HG03442 (cell line): ENCODE measurements at regions not wholly inside any gene's neighbourhood (a gene's known extent, or its start where the extent isn't known, plus 50 kb on each side); places are given as distances from the start of the nearest gene placed in this dataset.

Experiments used
- ATAC-seq: cut with Tn5 transposase; IDR thresholded peaks from one replicate; pipeline ENCODE4 v1.9.1; 2021; ENCODE audit warnings: mild to moderate bottlenecking, moderate library complexity; ENCODE audit not compliant: unreplicated experiment

DNA sequence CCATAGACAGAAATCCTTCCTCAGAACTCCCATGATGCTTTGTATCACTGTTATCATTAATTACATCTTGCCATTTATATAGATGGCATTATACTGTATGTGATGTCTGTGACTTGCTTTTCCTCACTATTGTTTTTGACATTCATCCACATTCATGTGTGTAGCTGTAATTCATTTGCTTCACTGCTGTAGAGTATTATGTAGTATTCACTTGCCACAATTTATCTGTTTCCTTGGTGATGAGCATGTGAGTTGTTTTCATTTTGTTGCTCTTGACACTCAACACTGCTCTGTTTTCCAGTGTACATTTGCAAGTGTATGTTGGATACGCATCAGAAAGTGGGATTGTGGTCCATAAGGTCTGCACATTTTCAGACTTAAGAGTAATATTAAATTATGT is 328.6 kb upstream of the C11orf87 start:
- no peak for ATAC-seq

DNA sequence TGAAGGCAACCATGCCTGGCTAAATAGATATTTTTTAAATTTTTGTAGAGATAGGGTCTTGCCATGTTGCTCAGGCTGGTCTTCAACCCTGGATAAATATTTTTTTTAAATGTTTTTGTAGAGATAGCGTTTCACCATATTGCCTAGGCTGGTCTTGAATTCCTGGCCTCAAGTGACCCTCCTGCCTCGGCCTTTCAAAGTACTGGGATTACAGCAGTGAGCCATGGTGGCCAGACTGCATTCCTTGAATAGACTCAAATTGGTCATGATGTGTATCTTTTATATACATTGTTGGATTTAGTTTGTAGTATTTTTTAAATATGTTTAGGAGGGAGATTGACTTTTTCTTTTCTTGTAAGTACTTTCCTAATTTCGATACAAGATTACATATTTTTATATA is 325.7 kb upstream of the C11orf87 start:
- ATAC-seq, result no peak

GRCh38 chr11:109106151-109106906 is 315.7 kb upstream of the C11orf87 start:
- no peak for ATAC-seq

GRCh38 chr11:109109150-109109549 is 312.8 kb upstream of the C11orf87 start:
- ATAC-seq, result no peak

- no peak for ATAC-seq
These were observed 312.2 kb upstream of the C11orf87 start for GRCh38 chr11:109109571-109110315.

- ATAC-seq, result no peak
These were observed 309.7 kb upstream of the C11orf87 start for GRCh38 chr11:109112261-109112660.

DNA sequence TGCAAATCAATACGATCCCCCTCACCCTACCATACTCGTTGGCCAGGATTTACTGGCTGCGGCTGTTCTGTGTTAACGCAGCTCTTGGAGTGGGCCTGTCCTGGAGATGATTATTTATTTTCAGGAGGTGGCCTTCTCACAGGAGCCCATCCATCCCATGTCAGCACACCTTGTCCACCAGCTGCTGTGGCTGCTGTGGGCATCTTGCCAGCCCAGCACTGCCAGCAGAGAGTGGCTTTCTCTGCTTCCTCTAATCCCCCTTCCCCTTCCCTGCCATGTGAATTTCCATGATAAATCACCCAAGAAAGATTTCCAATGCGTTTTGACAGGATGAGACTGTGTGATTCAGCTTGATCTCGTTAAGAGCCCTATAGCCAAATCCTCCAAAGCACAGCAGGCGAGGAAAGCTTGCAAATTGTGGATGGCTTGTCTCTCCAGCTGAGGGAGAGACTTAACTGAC is 309.1 kb upstream of the C11orf87 start:
- ATAC-seq, result no peak

- ATAC-seq, result no peak
These were observed 301.6 kb upstream of the C11orf87 start for GRCh38 chr11:109120341-109120740.

DNA sequence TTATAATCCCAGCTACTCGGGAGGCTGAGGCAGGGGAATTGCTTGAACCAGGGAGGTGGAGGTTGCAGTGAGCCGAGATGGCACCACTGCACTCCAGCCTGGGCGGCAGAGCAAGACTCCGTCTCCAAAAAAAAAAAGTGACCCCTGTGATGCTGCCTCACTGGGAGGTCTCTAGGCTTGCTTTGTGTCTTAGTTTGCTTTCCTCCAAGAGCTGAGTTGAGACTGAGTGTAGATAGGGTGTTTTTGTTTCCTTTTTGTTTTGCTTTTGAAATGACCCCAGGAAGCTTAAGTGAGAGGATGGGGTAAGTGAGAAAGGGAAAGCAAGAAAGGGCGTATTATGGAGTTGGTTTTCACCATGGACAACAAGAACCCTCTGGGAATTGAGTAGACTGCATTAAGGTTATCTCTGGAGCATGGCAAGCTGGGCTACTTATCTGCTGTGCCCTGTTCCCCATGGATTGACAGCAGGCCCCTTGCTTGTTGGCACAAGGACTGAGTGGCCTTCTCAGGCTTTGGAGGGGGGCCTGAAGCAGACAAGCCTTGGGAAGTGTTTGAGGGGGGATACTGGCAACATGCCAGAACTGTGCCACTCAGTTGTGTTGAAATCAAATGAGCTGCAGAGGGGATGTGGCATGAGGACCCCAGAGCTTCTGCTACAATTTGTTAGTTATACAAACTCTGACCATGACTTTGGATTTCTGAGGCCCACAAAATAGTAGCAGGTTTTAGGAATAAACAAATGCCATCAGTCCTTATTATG is 300.6 kb upstream of the C11orf87 start:
- ATAC-seq, result no peak

DNA sequence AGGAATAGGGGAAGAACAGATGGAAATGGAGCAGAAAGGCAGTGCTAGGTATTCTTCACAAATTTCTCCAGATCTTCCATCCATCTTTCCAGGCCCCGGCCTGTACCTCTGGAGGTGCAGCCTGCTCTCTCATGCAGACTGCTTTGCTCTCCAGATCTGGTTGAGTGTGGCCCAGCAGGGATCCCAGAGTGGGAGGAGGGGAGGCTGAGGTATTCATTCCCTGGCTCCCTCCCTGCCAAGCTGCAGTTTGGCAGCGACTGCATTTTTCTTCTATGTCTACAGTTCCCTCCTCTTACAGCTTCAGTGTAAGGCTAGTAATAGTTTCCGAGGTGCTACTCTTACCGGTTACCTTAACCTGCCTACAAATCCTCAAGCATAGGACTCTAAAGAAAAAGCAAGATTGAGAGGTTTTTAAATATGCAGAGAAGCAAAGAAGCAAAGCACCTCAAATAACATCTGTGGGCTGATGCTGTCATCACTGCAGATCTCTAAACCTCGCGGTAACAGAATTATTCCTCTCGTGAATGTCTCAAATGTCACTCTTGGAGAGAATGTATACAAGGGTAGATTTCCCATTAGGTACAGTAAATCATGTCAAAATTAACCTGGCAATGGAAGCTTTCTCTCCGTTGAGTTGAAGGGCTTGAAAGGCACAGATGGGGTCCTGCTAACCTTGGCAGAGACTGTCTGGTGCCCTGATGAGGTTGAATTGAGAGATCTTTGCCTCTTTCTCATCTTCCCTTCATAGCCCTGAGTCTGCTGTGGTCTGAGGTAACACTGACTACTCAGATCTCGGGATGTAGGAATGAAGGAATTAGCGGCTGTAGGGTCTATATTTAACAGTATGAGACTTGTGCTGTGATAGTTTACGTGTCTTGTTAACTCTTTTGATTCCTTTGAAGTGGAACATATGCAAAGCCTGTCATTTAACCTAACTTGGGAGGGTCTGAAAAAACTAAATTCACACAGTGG is 297.9 kb upstream of the C11orf87 start:
- no peak for ATAC-seq

DNA sequence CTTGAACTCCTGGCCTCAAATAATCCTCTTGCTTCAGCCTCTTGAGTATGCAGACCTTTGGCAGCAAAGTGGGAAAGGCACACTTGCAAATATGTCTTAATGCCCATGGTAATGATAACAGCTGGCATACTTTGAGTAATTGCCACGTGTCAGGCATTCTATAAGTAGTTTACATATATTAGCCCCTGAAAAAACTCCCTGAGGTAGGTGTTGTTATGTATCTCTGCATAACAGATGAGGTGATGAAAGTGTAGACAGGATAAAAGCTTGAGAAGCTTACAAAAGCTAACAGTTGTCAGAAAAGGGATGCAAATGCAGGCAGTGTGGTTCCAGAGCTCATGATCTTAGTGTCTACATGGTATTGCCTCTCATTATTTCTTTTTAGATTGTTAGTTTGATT is 291.1 kb upstream of the C11orf87 start:
- no peak for ATAC-seq

DNA sequence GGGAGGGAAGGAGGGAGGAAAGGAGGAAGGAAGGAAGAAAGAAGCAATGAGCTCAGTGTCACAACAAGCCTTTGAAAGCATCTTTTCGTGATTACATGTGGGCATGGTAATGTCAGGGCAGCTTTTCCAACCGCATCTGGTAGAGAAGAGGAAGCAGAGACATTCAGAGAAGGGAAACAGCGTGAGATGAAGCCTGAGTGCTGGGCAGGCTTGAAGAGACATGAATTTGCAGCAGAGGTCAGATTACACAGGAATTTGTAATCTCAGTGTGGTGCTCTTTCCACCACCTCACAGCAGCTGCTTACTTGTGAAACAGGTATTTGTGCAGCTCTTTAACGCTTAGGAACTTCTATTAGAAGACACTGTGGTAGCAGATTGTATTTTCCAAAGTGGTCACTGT is 289.5 kb upstream of the C11orf87 start:
- peak; percentile 87 for ATAC-seq

DNA sequence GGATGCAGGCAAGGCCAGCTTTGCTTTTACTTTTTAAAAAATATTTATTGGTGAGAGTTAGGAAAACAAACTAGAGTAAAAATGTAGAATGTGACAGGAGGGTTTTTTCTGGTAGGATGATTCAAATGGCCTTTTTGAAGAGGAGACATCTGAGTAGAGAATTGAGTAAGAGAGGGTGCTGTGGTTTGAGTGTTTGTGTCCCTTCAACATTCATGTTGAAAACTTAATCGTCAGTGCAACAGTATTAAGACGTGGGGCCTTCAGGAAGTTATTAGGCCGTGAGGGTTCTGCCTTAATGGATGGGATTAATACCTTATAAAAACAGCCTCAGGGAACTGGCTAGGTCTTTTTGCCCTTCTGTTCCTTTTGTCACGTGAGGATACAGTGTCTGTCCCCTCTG is 288.8 kb upstream of the C11orf87 start:
- ATAC-seq, result peak; percentile 53

DNA sequence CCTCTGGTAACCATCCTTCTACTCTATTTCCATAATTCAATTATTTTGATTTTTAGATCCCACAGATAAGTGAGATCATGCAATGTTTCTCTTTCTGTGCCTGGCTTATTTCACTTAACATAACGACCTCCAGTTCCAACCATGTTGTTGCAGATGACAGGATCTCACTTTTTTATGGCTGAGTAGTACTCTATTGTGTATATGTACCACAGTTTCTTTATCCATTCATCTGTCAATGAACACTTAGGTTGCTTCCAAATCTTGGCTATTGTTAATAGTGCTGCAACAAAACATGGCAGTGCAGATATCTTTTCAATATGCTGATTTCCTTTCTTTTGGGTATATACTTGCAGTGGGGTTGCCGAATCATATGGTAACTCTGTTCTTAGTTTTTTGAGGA is 286.4 kb upstream of the C11orf87 start:
- no peak for ATAC-seq

- no peak for ATAC-seq
These were observed 283.8 kb upstream of the C11orf87 start for GRCh38 chr11:109138196-109138595.

- ATAC-seq, result no peak
These were observed 281.6 kb upstream of the C11orf87 start for GRCh38 chr11:109140426-109140825.

- no peak for ATAC-seq
These were observed 281.0 kb upstream of the C11orf87 start for GRCh38 chr11:109140857-109141515.

- ATAC-seq, result no peak
These were observed 276.7 kb upstream of the C11orf87 start for GRCh38 chr11:109145287-109145686.

DNA sequence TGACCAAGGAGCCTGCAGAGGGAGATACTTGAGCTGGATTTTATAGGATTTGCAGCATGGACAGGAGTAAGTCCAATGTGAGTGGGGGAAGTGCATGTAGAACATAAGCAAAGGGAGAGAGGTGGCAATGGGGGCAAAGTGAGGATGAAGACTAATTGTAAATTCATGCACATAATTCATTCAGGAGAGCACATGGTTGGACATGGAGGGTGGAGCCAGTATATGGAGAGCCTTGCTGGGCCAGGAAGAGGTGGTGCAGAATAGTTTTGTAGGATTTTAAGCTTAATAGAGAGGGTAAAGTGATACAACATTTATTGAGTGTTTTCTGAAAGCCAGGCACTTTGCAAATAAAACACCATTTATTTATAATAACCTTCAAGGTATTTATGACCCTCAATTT is 274.3 kb upstream of the C11orf87 start:
- ATAC-seq, result no peak

DNA sequence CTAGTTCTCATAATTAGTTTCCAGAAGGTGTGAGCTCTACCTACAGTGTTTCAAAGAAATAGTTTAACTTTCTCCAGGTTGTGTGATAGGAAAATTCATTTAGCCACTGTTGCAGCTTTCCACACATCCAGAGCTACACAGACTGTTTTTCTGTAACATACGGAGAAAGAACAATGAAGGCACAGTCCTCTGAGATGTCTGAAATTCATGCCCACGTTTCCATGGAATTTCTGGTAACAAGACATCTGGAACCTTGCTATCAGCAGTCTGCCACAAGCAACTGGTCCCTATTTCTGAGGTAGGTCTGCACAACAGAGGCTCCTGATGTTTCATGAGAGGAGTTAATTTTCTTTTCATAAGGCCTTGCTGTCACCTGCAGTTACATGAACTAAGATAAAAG is 273.3 kb upstream of the C11orf87 start:
- ATAC-seq, result no peak
